ENCODE measurements at regions not wholly inside any gene's neighbourhood (a gene's known extent, or its start where the extent isn't known, plus 50 kb on each side); places are given as distances from the start of the nearest gene placed in this dataset.

- TF ChIP-seq POLR2AphosphoS5 (IDR thresholded peaks at IDR 0.05; ENCODE audit: low read depth, low read length) (no peak), REST (IDR thresholded peaks at IDR 0.05; ENCODE audit: insufficient read depth in 1 of 2, low read depth in 2 of 2, low read length in 1 of 2) (no peak), TCF7L2 (IDR thresholded peaks at IDR 0.05; ENCODE audit: low read depth, low read length) (no peak), CTCF (IDR thresholded peaks at IDR 0.05) (no peak), SIN3A (IDR thresholded peaks at IDR 0.05; ENCODE audit: borderline replicate concordance, insufficient read depth, low read depth, low read length) (no peak)
- H3K27me3 ChIP-seq (ENCODE audit: control insufficient read depth, insufficient read depth, low read length), result no peaks in the 10 kb centered on the region
- DNase-seq (ENCODE audit: low read depth, low spot score) (no peak), ATAC-seq (no peak)
- CTCF ChIA-PET, result no interaction called here
- no peak overlapping the region for H3K27ac ChIP-seq (ENCODE audit: low read length)
- POLR2A ChIA-PET, result no interaction called here
- no TSS peak for BruUV-seq (replicated peaks)
- intact Hi-C loops (cut with micrococcal nuclease; ENCODE audit: unreplicated experiment) (no loop called here), in situ Hi-C loops (cut with HindIII; ENCODE audit: low pct_unique_long_range_greater_than_20kb, low sequenced_read_pairs) (no loop called here)
- no peaks in the 10 kb centered on the region for H3K4me1 ChIP-seq (ENCODE audit: control insufficient read depth, insufficient read depth, low read length)
- H3K9me3 ChIP-seq (ENCODE audit: control insufficient read depth, insufficient read depth, low read depth, low read length), result no peaks in the 10 kb centered on the region
- H3K36me3 ChIP-seq (ENCODE audit: control insufficient read depth, insufficient read depth, low read length), result no peaks in the 10 kb centered on the region
- no peak overlapping the region for H3K4me3 ChIP-seq (ENCODE audit: low read depth in 2 of 2, low read length in 2 of 2)
Measured at GRCh38 chr1:79693441-79694114, 687.0 kb upstream of the ADGRL4 start.

- Histone ChIP-seq H3K27me3 (ENCODE audit: control insufficient read depth, insufficient read depth, low read length) (no peaks in the 10 kb centered on the region), H3K4me3 (ENCODE audit: low read depth in 2 of 2, low read length in 2 of 2) (no peak overlapping the region), H3K4me1 (ENCODE audit: control insufficient read depth, insufficient read depth, low read length) (no peaks in the 10 kb centered on the region), H3K36me3 (ENCODE audit: control insufficient read depth, insufficient read depth, low read length) (no peaks in the 10 kb centered on the region), H3K27ac (ENCODE audit: low read length) (no peak overlapping the region), H3K9me3 (ENCODE audit: control insufficient read depth, insufficient read depth, low read depth, low read length) (no peaks in the 10 kb centered on the region)
- DNase-seq (ENCODE audit: low read depth, low spot score) (no peak), ATAC-seq (no peak)
- CTCF ChIA-PET, result no interaction called here
- no TSS peak for BruUV-seq (replicated peaks)
- in situ Hi-C loops (cut with HindIII; ENCODE audit: low pct_unique_long_range_greater_than_20kb, low sequenced_read_pairs) (no loop called here), intact Hi-C loops (cut with micrococcal nuclease; ENCODE audit: unreplicated experiment) (no loop called here)
- POLR2A ChIA-PET, result no interaction called here
- no peak for TF ChIP-seq REST (IDR thresholded peaks at IDR 0.05; ENCODE audit: insufficient read depth in 1 of 2, low read depth in 2 of 2, low read length in 1 of 2)
- TF ChIP-seq POLR2AphosphoS5 (IDR thresholded peaks at IDR 0.05; ENCODE audit: low read depth, low read length), result no peak
- TF ChIP-seq SIN3A (IDR thresholded peaks at IDR 0.05; ENCODE audit: borderline replicate concordance, insufficient read depth, low read depth, low read length), result no peak
- no peak for TF ChIP-seq TCF7L2 (IDR thresholded peaks at IDR 0.05; ENCODE audit: low read depth, low read length)
- TF ChIP-seq CTCF (IDR thresholded peaks at IDR 0.05), result no peak
Measured at GRCh38 chr1:79692519-79692918, 686.0 kb upstream of the ADGRL4 start.

Data from Panc1 (cell line).